GM13977 (cell line): ENCODE measurements at regions not wholly inside any gene's neighbourhood (a gene's known extent, or its start where the extent isn't known, plus 50 kb on each side); places are given as distances from the start of the nearest gene placed in this dataset.
"Not testable (repeated sequence)": the region's sequence is repeated elsewhere in the genome, so short reads cannot be mapped to it uniquely, and the experiment has no call there.

ENCODE experiments used
- DNase-seq: peaks from one replicate; pipeline ENCODE4 v3.0.0; 2012; ENCODE audit warnings: low spot score
- in situ Hi-C: fragments of 300-500 bp; cut with MboI; formaldehyde crosslinking; loops from one replicate; pipeline ENCODE4 v1.12.0; 2022; ENCODE audit warnings: low sequenced_read_pairs, low pct_unique_long_range_greater_than_20kb, mixed read lengths, inconsistent platforms; ENCODE audit not compliant: unreplicated experiment
- TF ChIP-seq, protein P1 (sequence below): IDR thresholded peaks from 2 replicates; pipeline ENCODE4 v1.5.1; 2012; ENCODE audit warnings: mild to moderate bottlenecking, control low read depth; ENCODE audit not compliant: insufficient read depth; ENCODE audit errors: extremely low read depth, missing control alignments

DNA sequence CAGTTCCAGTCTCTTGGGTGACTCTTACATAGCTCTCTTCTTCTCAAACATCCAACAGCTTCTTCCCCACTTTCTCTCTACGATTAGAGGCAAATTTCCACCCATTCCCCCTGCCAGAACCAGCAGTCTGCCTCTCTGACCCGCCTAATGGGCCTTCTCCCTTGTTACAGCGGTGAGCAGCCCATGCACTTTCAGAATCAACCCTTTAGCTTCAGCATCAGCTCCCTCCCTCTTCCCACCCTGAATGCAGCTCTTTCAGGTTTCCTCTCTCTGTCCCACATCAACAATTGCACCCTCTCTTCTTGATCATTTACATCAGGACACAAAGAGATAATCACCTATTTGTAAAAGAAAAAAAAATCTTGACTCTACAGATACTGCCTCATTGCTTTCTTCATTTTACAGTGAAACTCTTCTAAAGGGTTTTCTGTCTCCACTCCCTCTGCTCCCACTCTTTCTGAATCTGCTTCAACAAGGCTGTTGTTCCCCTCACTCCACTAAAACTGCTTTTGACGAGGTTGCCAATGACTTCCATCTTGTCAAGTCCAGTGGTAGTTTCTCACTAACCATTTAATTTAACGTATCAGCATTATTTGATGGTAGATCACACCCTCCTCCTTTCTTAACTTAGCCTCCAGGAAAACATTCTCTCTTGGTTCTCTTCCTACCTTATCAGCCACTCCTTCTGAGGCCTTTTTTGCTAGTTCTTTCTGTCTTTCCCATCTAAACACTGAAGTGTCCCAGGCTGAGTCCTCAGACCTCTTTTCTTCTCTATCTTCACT, 106.6 kb downstream of the NPY start:
- in situ Hi-C loops = no loop called here
- DNase-seq = no peak
- TF ChIP-seq, protein P1, sequence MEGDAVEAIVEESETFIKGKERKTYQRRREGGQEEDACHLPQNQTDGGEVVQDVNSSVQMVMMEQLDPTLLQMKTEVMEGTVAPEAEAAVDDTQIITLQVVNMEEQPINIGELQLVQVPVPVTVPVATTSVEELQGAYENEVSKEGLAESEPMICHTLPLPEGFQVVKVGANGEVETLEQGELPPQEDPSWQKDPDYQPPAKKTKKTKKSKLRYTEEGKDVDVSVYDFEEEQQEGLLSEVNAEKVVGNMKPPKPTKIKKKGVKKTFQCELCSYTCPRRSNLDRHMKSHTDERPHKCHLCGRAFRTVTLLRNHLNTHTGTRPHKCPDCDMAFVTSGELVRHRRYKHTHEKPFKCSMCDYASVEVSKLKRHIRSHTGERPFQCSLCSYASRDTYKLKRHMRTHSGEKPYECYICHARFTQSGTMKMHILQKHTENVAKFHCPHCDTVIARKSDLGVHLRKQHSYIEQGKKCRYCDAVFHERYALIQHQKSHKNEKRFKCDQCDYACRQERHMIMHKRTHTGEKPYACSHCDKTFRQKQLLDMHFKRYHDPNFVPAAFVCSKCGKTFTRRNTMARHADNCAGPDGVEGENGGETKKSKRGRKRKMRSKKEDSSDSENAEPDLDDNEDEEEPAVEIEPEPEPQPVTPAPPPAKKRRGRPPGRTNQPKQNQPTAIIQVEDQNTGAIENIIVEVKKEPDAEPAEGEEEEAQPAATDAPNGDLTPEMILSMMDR = no peak

- no peak for DNase-seq
- in situ Hi-C loops = no loop called here
- TF ChIP-seq, protein P1 = no peak
Observed at GRCh38 chr7:24392774-24393173, 108.8 kb downstream of the NPY start.

GRCh38 chr7:24395512-24395911, 111.5 kb downstream of the NPY start:
- TF ChIP-seq, protein P1 = no peak
- no peak for DNase-seq
- in situ Hi-C loops = no loop called here

- in situ Hi-C loops, DNase-seq: not testable (repeated sequence)
Observed at GRCh38 chr7:24396387-24396786, 112.4 kb downstream of the NPY start.

DNA sequence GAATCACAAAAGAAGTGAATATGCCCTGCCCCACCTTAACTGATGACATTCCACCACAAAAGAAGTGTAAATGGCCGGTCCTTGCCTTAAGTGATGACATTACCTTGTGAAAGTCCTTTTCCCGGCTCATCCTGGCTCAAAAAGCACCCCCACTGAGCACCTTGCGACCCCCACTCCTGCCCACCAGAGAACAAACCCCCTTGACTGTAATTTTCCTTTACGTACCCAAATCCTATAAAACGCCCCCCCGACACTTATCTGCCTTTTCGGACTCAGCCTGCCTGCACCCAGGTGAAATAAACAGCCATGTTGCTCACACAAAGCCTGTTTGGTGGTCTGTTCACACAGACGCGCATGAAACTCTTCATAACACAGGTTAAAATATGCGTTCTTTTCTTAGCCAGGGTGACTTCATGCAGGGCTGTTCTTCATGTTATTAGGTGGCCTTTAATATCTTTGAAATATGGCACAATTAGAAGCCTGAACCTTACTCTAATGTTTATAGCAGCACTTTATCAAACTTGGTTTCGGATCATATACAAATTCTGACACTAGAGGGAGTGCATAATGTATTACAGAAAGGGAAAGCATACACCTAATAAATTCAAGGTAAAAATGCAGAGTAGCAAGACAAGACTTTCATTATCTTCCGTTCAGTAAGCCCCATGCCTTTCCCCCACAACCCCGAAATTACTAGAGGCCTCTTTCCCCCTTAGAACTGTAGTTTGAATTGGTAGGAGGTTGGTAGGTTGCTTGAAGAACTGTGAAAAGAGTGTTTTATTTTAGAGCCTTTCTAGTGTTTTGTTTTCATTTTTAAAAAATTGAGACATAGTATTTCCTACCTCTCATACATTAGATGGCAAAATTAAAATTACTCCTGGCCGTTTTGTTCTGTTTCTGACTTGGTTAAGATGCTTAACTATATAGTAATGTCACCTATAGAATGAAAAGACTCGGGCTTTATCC, 117.9 kb downstream of the NPY start:
- DNase-seq = peak; percentile 31
- in situ Hi-C loops = loop anchor here (10.0 kb wide), 1 partner anchor 263 kb away; no protein-coding TSS in a partner anchor
- TF ChIP-seq, protein P1 = peak; percentile 59

DNA sequence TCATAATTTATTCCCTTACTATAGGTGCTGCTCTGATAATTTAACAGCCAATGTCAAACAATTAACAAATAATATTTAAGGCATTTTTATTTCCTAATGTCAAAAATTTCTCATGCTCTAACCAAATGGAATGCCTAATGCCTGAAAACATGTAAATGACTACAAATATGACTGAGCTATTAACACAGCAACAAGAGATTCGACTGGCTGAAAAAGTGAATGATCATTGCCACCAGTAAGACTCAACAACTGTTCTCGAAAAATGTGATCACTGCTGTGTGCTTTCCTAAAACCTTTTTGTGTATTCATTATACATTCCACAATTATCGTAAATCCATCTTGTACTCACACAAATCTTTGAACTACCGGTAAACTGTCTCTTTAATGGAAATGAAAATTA, 118.7 kb downstream of the NPY start:
- in situ Hi-C loops = loop anchor here (10.0 kb wide), 1 partner anchor 262 kb away; no protein-coding TSS in a partner anchor
- TF ChIP-seq, protein P1 = no peak

More for the DNA sequence above, 118.7 kb downstream of the NPY start:
- no peak for DNase-seq
